ENCODE measurements at regions not wholly inside any gene's neighbourhood (a gene's known extent, or its start where the extent isn't known, plus 50 kb on each side); places are given as distances from the start of the nearest gene placed in this dataset.

- no peak for DNase-seq
These were observed 788.7 kb upstream of the DPPA4 start for GRCh38 chr3:110126065-110126464.

DNA sequence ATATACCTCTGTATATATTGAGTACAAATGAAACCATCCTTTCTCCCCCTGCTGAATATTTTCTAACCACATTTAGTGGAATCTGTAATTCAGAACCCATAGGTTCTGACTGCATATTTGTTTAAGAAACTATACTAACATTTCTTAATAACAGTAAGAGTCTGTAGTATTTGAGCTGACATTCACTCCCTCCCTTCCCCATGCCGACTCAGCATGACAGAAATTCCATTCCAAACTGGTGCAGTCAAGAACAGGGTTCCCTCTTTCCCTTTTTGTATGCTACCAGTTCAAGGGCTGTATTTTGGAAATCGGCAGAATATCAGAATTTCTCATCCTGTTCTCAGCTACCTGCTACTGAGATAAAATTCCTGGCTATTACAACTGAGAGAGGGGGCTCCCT lies 796.6 kb upstream of the DPPA4 start:
- no peak for DNase-seq

DNA sequence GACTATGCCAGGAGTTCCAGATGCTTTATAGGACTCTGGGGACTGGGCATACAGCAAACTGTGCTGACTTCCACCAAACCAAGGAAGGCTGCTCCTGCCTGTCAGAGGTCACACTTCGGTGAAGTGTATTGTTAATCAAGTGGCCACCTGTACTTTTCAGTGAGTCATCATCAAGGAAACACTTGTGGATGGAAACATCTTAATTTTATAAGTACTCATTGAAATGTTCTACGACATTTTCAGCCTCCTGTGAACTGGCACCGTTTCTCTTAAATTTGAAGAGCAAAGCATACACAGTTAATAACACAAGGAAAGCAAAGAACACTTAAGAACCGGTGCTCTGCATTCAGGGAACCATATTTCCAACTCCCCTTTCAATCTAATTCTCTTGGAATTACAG lies 801.7 kb upstream of the DPPA4 start:
- no peak for DNase-seq

- DNase-seq = no peak
These were observed 802.5 kb upstream of the DPPA4 start for GRCh38 chr3:110139821-110140220.

DNA sequence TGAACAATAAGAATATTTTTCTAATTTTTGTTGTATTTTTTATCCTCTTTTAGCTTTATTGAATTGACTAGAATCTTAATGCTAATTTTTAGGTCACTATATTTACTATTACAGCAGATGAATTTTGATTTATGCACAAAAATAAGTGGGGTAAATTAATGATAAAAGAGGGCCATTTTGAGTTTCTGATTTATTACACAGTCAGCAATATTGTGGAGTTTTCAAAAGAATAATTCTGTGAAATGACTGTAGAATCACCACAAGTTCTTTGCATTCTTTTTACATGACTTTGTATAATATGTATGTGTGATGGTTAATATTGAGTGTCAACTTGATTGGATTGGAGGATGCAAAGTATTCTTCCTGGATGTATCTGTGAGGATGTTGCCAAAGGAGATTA lies 812.4 kb upstream of the DPPA4 start:
- DNase-seq = no peak

DNA sequence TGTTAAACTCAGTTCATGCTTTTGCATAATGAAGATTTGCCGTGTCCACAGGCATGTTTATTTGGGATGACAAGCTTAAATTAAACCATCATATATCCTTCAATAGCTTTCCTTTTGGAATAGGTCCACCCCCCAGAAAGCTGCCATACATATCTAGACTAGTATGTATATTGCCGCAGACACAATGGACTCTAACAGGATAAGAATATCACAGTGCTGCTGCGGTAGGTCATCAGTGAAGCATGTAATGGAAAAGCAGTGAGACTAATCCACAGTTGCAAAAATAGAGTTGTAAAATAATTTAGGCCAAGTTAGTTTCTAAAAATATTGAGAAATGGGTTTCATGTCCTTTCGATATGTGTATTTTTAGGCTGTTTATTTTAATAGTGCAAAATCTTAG lies 819.9 kb upstream of the DPPA4 start:
- DNase-seq = no peak

DNA sequence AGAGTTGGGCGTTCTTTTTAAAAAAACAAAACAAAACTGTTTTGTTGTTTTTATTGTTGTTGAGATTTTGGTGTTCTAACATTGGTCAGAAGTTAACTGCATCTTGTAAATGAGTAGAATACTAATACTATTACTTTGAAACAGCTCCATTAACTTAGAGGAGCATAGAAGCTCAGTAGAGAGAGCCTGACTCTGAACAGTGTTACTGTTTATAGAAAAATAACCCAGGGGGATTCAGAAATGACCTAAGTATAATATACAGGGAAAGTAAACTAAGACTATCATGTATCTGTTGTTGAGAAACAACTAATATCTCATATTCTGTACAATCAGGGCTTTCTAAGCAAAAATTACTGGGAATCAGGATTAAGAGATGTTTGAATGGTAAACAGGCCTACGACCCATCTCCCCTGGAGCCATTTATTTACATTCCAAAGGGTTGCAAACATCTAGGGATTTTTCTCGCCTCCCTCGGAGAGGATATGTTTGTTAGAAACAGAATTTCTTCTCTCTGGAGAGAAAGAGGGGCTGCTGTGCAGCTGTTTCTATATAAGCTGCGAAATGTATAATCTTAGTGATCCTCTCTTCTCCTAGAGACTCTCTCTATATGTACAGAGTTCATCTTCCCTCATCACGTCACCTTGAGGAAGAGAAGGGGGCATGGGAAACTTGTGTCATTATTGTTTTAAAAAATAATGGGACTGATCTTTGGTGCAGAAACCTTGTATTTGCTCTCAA lies 827.5 kb upstream of the DPPA4 start:
- no peak for DNase-seq

DNA sequence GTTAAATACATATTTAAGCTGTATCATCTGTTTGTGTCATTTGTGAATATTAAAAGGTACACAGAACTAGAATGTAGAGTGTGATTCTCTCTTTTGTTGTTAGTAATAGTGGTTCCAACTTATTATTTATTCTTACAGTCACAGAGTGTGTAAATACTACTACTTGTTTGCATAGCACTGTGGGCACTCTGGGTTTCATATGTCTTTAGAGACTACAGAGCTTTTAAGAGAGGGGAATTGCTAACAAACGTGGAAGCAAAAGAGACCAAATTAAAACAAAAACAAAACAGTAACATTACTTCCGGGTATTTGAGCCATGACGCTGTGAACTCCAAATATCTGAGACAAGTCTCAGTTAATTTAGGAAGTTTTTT lies 828.0 kb upstream of the DPPA4 start:
- no peak for DNase-seq

DNA sequence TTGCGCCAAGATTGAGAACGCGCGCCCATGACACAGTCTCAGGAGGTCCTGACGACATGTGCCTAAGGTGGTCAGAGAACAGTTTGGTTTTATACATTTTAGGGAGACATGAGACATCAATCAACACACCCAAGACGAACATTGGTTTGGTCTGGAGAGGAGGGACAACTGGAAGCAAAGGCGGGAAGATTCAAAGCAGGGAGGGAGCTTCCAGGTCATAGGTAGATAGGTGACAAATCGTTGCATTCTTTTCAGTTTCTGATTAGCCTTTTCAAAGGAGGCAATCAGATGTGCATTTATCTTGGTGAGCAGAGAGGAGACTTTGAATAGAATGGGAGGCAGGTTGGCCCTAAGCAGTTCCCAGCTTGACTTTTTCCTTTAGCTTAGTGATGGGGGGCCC lies 828.4 kb upstream of the DPPA4 start:
- no peak for DNase-seq

DNA sequence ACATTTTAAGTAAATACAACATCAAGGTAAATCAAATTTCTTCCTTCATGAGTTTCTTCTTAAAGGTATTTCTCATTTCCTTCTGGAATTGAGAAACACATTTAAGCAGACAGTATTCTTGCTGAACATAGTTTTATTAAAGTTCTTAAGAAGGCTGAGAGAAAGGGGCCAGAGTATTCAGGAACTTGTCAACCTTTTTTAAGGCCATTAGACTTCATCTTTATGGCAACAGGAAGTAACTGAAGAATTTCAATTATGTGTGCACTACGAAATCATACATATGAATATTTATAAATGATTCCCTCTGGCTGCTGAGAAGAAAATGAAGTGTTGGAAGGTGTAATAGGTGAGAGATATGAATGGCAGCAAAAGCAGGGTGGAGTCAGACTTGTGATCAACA lies 829.4 kb upstream of the DPPA4 start:
- DNase-seq = no peak

GRCh38 chr3:110174908-110175307 lies 837.6 kb upstream of the DPPA4 start:
- no peak for DNase-seq

- DNase-seq = no peak
These were observed 841.6 kb upstream of the DPPA4 start for GRCh38 chr3:110178965-110179364.

GRCh38 chr3:110180733-110181132 lies 843.4 kb upstream of the DPPA4 start:
- DNase-seq = no peak

DNA sequence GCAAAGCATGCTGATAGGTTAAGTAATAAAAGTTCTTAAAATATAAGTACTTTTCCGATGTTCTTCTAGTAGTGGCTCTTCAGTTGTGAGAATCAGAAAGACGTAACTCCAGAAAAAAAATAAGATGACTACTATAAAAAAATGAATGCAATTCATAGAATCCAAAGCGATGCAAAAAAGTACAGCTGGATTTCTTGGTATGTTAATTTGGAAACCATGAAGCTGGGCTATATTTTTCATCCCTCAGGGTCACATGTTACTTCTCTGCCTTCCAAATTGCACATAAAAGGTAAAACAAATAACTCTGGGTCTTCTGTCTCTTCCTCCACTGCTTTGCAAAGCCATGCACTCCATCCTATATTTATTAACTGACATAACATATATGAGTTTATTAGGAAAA lies 843.9 kb upstream of the DPPA4 start:
- DNase-seq = no peak

- DNase-seq = no peak
These were observed 847.2 kb upstream of the DPPA4 start for GRCh38 chr3:110184536-110184935.

- no peak for DNase-seq
These were observed 855.7 kb upstream of the DPPA4 start for GRCh38 chr3:110193074-110193473.

GRCh38 chr3:110198717-110199587 lies 861.6 kb upstream of the DPPA4 start:
- DNase-seq = no peak

DNA sequence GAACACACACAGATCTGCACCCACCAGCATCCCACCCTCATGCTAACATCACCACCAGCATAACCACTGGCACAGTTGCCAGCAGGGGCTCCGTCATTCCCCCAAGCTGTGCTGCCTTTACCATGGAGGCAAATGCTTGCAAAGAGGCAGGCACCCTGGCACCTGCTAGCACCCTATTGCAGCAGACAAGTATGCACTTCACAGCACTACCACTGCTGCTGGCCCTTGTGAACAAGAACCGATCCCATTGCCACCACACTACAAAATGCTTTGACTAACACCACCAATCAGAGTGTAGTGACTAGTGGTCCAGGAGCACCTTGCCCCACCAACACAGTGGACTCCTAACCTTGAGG lies 862.2 kb upstream of the DPPA4 start:
- DNase-seq = no peak

DNA sequence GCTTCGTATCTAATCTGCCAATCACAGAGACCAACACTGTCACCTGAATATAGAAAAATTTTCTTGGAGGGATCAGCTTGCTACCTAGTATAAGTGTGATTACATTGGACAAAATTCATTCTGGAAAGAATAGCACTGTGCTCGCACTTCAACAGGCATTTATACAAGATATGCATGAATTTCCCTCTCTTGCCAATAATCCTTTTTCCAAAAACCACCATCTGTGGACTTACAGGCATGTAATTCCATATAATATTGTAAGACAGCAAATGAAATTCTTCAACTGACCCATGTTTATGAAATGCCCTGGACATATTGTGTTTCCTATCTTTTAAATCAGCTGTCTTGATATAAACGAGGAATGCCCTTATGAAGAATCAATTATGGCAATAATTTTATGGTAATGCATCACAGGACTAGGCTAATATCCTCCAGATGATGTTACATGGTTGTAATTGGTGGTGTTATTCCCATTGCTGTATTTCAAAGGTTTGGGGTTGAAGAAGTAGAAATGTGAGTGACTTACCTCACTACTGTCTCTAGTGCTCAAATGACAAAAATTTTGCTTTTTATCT lies 861.4 kb upstream of the NECTIN3 start:
- no peak for DNase-seq

GRCh38 chr3:110226645-110227044 lies 845.0 kb upstream of the NECTIN3 start:
- no peak for DNase-seq

- peak; percentile 3 for DNase-seq
These were observed 843.6 kb upstream of the NECTIN3 start for GRCh38 chr3:110227991-110228390.

DNA sequence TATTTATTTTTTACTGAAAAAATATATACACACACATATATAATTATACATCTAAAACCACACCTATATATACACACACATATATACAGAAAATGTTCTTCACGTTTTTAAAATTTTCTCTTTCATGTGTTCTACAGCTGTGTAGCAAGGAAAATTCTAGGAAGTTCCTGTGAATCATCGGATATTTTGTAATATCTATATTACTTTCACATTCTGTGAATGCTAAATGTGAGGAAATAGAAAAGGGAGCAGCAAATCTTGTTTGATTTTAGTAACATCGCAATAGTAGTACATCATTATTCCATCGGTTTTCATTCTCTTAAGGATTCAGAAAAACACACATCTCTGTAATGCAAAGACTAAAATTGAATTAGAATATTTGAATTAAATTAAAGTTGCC lies 836.8 kb upstream of the NECTIN3 start:
- no peak for DNase-seq

DNA sequence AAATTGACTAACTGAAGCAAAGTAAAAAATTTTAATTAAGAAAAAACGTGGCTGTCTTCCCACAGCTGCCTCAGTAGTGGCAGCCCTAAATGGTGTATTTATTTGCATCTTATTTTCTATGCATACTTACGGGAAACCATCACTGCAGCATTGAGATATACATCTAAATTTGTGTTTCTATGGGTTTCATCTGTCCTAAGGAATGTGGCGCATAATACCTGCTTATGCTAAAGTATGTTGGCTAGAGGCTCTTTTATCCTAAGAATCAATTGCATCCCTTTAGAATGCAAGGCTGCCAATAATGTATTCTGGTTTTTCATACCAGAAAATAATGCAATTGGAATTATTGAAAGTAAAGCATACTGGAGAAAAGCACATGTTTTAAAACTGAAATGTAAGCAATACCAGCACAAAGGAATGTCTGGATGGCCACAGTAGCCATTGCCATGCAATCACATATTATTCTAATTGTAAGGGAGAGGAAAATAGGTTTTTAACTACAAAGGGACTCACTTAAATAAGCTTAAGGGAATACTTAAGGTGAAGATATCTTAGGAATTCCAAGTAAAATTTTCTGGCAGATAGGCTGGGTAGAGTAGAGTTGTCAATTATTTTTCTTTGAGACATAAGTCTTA lies 834.5 kb upstream of the NECTIN3 start:
- no peak for DNase-seq

GRCh38 chr3:110243081-110243480 lies 828.5 kb upstream of the NECTIN3 start:
- DNase-seq = no peak

Measured in dermis blood vessel endothelial cell (primary cell).